ENCODE measurements at regions not wholly inside any gene's neighbourhood (a gene's known extent, or its start where the extent isn't known, plus 50 kb on each side); places are given as distances from the start of the nearest gene placed in this dataset.

DNA sequence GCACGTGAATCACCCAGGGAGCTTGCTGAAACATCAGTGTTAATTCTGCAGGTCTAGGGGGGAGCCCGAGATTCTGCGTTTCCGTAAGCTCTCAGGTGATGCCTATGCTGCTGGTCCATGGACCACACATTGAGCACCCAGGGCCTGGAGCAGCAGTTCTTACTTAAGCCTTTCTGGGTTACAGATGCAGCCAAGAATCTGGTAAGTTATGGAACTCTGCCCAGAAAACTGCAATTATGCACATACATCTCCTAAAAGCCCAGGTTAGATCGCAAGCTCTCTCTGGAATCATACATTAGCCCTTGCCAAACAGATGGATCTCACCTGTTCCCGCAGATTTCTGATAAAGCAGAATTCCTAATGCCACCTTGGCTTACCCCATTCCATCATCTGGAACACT, 265.9 kb upstream of the SALL1 start:
- TF ChIP-seq POLR2A (IDR thresholded peaks at IDR 0.05), result no peak
- TF ChIP-seq, protein P1, sequence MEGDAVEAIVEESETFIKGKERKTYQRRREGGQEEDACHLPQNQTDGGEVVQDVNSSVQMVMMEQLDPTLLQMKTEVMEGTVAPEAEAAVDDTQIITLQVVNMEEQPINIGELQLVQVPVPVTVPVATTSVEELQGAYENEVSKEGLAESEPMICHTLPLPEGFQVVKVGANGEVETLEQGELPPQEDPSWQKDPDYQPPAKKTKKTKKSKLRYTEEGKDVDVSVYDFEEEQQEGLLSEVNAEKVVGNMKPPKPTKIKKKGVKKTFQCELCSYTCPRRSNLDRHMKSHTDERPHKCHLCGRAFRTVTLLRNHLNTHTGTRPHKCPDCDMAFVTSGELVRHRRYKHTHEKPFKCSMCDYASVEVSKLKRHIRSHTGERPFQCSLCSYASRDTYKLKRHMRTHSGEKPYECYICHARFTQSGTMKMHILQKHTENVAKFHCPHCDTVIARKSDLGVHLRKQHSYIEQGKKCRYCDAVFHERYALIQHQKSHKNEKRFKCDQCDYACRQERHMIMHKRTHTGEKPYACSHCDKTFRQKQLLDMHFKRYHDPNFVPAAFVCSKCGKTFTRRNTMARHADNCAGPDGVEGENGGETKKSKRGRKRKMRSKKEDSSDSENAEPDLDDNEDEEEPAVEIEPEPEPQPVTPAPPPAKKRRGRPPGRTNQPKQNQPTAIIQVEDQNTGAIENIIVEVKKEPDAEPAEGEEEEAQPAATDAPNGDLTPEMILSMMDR (IDR thresholded peaks at IDR 0.05), result no peak
